Astrocyte of the cerebellum (primary cell): ENCODE measurements at regions not wholly inside any gene's neighbourhood (a gene's known extent, or its start where the extent isn't known, plus 50 kb on each side); places are given as distances from the start of the nearest gene placed in this dataset.

Source experiments
- DNase-seq: peaks from one replicate; pipeline ENCODE4 v3.0.0-alpha.2; 2011; ENCODE audit warnings: low read depth
- H3K4me3 ChIP-seq: 2 replicates; pipeline ENCODE4 v1.5.1; 2011; ENCODE audit warnings: mild to moderate bottlenecking, low read depth, low read length, moderate library complexity
- CTCF ChIP-seq: IDR thresholded peaks from 2 replicates; pipeline ENCODE4 v1.5.1; 2012; ENCODE audit warnings: low read length, low read depth, moderate library complexity, mild to moderate bottlenecking; ENCODE audit errors: missing control alignments
- in situ Hi-C: cut with HindIII; loops from 2 replicates; pipeline ENCODE4 v1.10.0; 2017; ENCODE audit warnings: low sequenced_read_pairs

DNA sequence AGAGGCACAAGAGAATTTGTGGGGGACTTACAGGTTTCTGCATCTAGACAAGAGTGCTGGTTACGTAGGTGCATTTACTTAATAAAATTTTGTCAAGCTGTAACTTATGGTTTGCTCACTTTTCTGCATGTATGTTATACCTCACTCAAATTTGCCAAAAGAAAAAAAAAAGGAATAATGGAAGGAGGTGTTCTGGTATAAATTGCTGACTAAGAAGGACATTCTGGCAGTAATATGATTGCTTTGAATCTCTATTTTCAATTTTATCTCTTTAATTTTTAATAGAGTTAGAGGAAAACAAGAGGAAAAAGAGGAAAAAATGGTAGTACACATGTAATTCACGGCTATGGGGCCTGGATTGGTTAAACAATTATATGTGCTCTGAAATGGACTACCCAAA, 119.5 kb downstream of the DUSP10 start:
- no peak for TF ChIP-seq CTCF
- no peak overlapping the region for H3K4me3 ChIP-seq
- in situ Hi-C loops: no loop called here
- no peak for DNase-seq

DNA sequence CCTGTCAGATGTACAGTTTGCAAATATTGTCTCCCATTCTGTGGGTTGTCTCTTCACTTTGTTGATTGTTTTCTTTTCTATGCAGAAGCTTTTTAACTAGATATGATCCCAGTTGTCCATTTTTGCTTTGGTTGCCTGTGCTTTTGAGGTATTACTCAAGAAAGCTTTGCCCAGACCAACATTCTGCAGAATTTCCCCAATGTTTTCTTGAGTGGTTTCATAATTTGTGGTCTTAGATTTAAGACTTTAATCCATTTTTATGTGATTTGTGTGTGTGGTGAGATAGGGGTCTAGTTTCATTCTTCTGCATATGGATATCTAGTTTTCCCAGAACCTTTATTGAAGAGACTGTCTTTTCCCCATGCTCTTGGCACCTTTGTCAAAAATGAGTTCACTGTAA, 116.9 kb downstream of the DUSP10 start:
- no peak for TF ChIP-seq CTCF
- H3K4me3 ChIP-seq: no peak overlapping the region
- in situ Hi-C loops: no loop called here
- no peak for DNase-seq

DNA sequence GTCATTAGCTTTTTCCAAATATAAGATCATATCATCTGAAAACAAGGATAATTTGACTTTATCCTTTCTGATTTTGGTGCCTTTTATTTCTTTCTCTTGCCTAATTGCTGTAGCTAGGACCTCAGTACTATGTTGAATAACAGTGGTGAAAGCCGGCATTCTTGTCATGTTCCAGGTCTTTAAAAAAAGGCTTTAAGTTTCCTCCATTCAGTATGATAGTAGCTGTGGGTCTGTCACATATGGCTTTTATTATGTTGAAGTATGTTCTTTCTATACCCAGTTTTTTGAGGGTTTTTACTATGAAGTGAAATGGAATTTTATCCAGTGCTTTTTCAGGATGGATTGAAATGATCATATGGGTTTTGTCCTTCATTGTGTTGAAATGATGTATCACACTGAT, 115.8 kb downstream of the DUSP10 start:
- in situ Hi-C loops: no loop called here
- no peak for TF ChIP-seq CTCF
- DNase-seq: no peak
- no peak overlapping the region for H3K4me3 ChIP-seq

- no peak for TF ChIP-seq CTCF
- no peak for DNase-seq
- no peak overlapping the region for H3K4me3 ChIP-seq
- in situ Hi-C loops: no loop called here
These were observed 111.7 kb downstream of the DUSP10 start for GRCh38 chr1:221630236-221630635.

- H3K4me3 ChIP-seq: no peak overlapping the region
- in situ Hi-C loops: no loop called here
- no peak for TF ChIP-seq CTCF
These were observed 110.3 kb downstream of the DUSP10 start for GRCh38 chr1:221631556-221631955.

DNA sequence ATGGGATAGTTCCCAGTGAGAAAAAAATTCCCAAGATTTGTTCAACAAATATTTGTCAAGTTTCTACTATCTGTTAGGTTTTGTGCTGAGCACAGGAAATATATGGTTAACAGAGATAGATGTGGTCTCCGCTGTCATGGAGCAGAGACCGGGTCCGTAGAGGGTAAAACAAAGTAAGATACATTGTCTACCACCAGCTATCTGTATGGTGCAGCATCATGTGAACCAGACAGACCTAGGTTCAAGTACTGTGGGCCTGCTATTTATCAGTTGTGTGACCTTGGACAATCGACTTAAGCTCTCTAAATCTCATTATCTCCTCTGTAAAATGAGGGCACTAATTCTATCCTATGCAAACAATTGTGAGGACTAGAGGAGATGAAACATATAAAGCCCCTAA, 109.8 kb downstream of the DUSP10 start:
- H3K4me3 ChIP-seq: no peak overlapping the region
- DNase-seq: no peak
- in situ Hi-C loops: no loop called here
- TF ChIP-seq CTCF: no peak

More at GRCh38 chr1:221631556-221631955, 110.3 kb downstream of the DUSP10 start:
- DNase-seq: no peak
